ENCODE measurements at regions not wholly inside any gene's neighbourhood (a gene's known extent, or its start where the extent isn't known, plus 50 kb on each side); places are given as distances from the start of the nearest gene placed in this dataset.
"Not testable (repeated sequence)": the region's sequence is repeated elsewhere in the genome, so short reads cannot be mapped to it uniquely, and the experiment has no call there.

GRCh38 chr20:56689318-56689717, 60.2 kb downstream of the TFAP2C start:
- DNase-seq (ENCODE audit: low read depth in 2 of 3, low spot score in 2 of 3) = no peak

GRCh38 chr20:56689852-56690485, 60.9 kb downstream of the TFAP2C start:
- no peak for DNase-seq (ENCODE audit: low read depth in 2 of 3, low spot score in 2 of 3)

DNA sequence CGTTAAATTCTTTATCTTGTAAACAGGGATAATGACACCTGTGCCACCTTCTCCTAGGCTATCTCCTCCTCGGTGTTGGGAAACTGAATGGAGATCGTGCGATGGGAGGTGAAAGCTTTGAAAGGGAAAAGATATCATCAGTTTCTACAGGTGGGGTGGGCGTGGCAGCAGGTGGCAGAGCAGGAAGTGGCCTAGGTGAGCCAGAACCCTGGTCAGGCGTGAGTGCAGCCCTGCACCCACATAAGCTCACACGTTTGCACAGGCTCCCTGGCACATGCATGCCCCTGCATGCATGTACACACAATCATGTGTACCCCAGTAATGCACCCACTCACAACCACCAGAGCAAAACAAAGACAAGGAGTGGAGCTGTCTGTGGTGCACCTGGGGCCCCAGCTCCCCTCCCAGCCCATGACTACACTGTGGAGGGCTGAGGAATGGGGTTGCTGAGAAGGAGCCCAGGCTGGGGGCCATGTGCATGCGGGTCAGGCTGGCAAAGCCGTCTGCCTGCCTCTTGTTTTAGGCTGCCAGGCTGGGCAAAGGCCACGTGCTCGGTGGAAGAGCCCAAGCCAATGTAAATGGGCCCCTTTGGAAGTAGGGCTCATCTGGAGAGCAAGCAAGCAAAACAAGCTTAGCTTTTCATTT, 61.5 kb downstream of the TFAP2C start:
- DNase-seq (ENCODE audit: low read depth in 2 of 3, low spot score in 2 of 3) = no peak

GRCh38 chr20:56691325-56691998, 62.4 kb downstream of the TFAP2C start:
- DNase-seq (ENCODE audit: low read depth in 2 of 3, low spot score in 2 of 3) = no peak

GRCh38 chr20:56693217-56693616, 64.1 kb downstream of the TFAP2C start:
- DNase-seq (ENCODE audit: low read depth in 2 of 3, low spot score in 2 of 3) = no peak

DNA sequence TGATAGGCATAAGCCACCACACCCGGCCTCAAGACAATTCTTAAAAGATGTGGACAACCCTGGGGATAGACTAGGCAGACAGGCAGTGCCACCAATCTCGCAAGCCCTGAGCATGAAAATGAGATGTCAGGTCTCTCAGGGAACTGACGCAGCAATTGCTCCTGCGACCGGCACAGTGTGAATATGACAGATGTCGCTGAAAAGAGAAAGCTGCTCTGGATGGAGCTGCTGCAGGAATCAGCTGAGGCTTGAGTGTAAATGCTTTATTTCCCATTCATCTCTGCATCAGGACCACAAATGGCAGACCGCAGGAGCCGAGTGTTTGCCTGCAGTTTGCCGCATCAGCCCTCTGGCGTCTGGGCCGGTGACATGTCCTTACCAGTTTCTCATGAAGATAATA, 68.4 kb downstream of the TFAP2C start:
- no peak for DNase-seq (ENCODE audit: low read depth in 2 of 3, low spot score in 2 of 3)

- no peak for DNase-seq (ENCODE audit: low read depth in 2 of 3, low spot score in 2 of 3)
Measured at GRCh38 chr20:56698297-56698696, 69.2 kb downstream of the TFAP2C start.

GRCh38 chr20:56698749-56699148, 69.6 kb downstream of the TFAP2C start:
- DNase-seq (ENCODE audit: low read depth in 2 of 3, low spot score in 2 of 3) = no peak

- DNase-seq (ENCODE audit: low read depth in 2 of 3, low spot score in 2 of 3) = no peak
Measured at GRCh38 chr20:56702931-56703840, 74.1 kb downstream of the TFAP2C start.

DNA sequence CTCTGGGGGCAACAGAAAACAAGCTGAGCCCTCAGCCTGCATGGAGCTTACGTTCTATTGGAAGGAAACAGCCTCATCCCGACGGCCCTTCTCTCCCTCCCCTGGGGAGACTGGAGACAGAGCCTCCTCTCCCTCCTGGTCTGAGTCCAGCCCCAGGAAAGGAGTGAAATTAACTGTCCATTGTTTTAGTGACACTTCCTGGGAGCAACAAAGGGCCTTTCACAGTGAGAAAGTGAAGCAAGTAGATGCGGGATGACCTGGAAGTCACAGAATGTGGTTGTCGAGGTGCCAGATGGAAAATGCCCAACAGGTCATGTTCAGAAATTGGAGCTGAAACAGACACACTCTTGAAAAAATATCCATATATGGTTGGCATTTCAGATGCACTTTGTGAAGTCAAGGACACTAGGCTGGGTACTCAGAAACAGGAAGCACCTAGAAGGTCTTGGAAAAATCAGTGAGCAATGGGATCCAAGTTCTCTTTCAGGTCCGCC, 77.8 kb downstream of the TFAP2C start:
- DNase-seq (ENCODE audit: low read depth in 2 of 3, low spot score in 2 of 3) = no peak

DNA sequence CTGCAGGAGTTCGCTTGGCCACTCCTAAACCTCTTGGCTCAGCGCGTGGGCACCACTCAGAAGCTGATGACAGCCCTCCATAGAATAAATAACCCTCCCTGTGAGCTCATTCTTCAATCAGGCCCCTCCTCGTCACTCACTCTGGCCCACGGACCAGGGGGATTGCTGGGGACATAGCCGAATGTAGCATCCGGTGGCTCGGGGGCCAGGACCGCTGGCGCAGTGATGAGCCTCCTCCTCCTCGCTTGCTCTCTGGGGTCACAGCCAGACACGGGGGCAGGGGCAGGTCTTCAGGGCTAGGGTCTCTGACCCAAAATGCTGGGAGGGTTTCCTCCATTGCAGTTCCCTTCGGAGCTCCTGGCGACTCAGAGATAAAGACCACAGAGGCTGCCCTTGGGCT, 79.9 kb downstream of the TFAP2C start:
- no peak for DNase-seq (ENCODE audit: low read depth in 2 of 3, low spot score in 2 of 3)

DNA sequence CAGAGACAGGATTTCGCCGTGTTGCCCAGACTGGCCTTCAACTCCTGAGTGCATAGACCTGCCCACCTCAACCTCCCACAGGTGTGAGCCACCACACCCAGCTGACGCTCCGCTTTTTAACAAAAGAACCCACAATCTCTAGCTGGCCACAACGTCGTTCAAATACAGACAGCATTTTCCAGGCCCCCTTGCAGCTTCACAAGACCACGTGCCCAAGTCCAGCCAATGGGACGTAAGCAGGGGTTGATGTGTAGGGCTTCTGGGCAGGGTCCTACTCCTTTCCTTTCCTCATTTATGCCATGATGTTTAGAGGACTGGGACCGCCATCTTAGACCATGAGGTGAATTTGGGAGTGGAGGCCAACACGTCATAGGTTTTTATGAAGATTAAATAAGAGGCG, 81.0 kb downstream of the TFAP2C start:
- DNase-seq (ENCODE audit: low read depth in 2 of 3, low spot score in 2 of 3) = no peak

DNA sequence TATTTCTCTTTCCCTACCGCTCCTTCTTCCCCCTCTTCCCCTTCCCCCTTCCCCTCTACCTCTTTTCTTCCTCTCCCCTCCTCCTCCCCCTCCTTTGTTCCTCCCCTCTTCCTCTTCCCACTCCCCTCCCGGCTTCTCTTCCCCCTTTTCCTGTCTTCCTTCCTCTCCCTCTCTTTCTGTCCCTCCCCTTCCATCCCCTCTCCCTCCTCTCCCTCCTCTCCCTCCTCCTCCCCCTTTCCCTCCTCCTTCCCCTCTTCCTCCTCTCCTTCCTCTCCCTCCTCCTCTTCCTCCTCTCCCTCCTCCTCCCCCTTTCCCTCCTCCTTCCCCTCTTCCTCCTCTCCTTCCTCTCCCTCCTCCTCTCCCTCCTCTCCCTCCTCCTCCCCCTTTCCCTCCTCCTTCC, 81.5 kb downstream of the TFAP2C start:
- DNase-seq (ENCODE audit: low read depth in 2 of 3, low spot score in 2 of 3) = not testable (repeated sequence)

- no peak for DNase-seq (ENCODE audit: low read depth in 2 of 3, low spot score in 2 of 3)
Measured at GRCh38 chr20:56711018-56711417, 81.9 kb downstream of the TFAP2C start.

DNA sequence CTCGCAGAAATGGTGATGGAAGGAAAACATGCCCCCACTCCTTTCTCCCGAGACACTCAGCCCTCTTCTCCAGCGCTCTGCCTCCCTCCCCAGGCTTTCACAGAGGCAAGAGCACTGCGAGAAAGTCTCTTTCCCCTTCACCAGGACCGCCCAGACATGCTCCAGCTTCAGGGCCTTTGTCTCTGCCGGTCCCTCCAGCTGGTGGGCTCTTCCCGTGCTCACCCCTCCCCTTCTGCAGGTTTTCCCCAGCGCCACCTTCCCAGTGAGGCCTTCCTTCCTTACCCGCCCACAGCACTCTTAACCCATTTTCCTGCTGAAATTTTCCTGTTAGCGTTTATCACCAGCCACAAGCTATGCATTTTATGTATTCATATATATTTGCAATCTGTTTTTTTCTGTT, 86.2 kb downstream of the TFAP2C start:
- no peak for DNase-seq (ENCODE audit: low read depth in 2 of 3, low spot score in 2 of 3)

DNA sequence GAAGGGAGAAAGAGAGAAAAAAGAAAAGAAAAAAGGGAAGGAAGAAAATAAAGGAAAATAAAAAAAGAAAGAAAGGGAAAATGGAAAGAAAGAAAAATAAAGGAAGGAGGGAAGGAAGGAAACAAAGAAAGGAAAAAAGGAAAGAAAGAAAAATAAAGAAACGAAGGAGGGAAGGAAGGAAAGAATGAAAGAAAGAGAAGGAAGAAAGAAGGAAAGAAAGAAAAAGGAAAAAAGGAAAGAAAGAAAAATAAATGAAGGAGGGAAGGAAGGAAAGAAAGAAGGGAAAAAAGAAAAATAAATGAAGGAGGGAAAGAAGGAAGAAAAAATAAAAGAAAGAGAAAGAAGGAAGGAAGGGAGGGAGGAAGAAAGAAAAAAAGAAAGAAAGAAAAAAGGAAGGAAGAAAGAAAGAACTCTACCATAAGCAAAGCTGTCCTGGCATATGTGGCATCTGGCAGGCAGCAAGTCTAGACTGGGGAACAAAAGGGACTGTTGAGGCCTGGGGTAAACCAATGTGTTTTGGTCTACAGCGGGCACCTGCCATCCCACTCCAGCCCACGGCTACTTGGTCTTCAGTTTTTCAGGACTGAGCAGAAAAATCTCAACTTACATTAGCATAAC, 86.9 kb downstream of the TFAP2C start:
- no peak for DNase-seq (ENCODE audit: low read depth in 2 of 3, low spot score in 2 of 3)

- no peak for DNase-seq (ENCODE audit: low read depth in 2 of 3, low spot score in 2 of 3)
Measured at GRCh38 chr20:56716806-56717205, 87.7 kb downstream of the TFAP2C start.

GRCh38 chr20:56718816-56719215, 89.7 kb downstream of the TFAP2C start:
- no peak for DNase-seq (ENCODE audit: low read depth in 2 of 3, low spot score in 2 of 3)

DNA sequence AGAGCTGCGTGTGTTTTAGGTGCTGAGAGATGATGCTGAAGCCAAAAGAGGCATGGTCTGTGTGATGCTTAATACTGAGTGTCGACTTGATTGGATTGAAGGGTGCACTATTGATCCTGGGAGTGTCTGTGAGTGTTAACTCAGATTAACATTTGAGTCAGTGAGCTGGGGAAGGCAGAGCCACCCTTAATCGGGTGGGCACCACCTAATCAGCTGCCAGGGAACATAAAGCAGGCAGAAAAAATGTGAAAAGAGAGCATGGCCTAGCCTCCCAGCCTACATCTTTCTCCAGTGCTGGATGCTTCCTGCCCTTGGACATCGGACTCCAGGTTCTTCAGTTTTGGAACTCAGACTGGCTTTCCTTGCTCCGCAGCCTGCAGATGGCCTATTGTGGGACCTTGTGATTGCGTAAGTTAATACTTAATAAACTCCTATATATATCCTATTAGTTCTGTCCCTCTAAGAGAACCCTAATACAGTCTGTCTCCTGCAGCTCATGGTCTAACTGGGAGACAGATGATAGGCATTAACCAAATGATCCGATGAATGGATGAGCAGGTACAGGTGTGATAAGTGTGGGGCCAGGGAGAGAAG, 91.6 kb downstream of the TFAP2C start:
- DNase-seq (ENCODE audit: low read depth in 2 of 3, low spot score in 2 of 3) = no peak

- no peak for DNase-seq (ENCODE audit: low read depth in 2 of 3, low spot score in 2 of 3)
Measured at GRCh38 chr20:56722042-56722441, 92.9 kb downstream of the TFAP2C start.

DNA sequence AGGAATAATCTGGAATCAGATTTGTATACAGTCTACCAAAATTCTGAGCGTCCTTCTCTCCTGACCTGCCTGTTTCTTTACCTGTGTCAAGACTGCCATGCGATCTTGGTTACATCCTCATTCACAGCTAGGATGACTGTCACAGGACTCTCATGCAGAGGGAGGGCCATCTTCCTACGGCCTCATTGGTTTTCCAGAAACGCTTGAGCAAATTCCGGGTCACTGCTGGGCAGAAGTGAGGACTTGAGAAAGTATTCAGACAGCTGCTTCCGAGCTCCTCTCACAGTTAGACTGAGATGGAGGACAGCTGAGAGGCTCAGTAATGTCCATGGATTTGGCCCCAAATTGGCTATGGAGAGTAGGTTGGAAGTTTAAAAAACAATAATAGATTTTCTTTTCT, 94.2 kb downstream of the TFAP2C start:
- no peak for DNase-seq (ENCODE audit: low read depth in 2 of 3, low spot score in 2 of 3)

Measured in activated CD8-positive, alpha-beta memory T cell treated with anti-CD3 and anti-CD28 coated beads for 48 hours (primary cell).